ENCODE measurements at regions not wholly inside any gene's neighbourhood (a gene's known extent, or its start where the extent isn't known, plus 50 kb on each side); places are given as distances from the start of the nearest gene placed in this dataset.

DNA sequence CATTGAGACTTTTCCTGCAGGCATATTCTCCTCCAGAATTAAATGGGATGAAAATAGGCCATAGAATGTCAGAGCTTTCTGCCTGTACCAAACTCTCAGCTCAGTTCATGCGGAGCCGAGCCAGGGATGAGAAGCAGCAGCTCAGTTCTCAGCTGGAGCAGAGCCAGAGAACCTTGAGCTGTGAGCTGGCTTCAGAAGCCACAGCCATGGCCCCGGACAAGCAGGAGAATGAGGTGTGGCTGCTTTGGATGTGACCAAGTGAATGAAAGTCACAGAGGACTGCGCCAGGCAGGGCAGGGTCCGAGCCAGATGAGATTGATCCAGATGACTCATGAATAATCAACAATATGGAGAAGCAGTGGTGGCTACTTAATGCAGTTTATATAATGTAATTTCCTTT is 633.8 kb downstream of the NCAM2 start (continued):
- TF ChIP-seq, protein P1, sequence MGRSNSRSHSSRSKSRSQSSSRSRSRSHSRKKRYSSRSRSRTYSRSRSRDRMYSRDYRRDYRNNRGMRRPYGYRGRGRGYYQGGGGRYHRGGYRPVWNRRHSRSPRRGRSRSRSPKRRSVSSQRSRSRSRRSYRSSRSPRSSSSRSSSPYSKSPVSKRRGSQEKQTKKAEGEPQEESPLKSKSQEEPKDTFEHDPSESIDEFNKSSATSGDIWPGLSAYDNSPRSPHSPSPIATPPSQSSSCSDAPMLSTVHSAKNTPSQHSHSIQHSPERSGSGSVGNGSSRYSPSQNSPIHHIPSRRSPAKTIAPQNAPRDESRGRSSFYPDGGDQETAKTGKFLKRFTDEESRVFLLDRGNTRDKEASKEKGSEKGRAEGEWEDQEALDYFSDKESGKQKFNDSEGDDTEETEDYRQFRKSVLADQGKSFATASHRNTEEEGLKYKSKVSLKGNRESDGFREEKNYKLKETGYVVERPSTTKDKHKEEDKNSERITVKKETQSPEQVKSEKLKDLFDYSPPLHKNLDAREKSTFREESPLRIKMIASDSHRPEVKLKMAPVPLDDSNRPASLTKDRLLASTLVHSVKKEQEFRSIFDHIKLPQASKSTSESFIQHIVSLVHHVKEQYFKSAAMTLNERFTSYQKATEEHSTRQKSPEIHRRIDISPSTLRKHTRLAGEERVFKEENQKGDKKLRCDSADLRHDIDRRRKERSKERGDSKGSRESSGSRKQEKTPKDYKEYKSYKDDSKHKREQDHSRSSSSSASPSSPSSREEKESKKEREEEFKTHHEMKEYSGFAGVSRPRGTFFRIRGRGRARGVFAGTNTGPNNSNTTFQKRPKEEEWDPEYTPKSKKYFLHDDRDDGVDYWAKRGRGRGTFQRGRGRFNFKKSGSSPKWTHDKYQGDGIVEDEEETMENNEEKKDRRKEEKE (IDR thresholded peaks at IDR 0.05) = no peak
- TF ChIP-seq IRF3 (IDR thresholded peaks at IDR 0.05) (no peak), NBN (IDR thresholded peaks at IDR 0.05) (no peak), CBX3 (IDR thresholded peaks at IDR 0.05; ENCODE audit: borderline replicate concordance, low read depth) (no peak)
- TF ChIP-seq, protein P2, sequence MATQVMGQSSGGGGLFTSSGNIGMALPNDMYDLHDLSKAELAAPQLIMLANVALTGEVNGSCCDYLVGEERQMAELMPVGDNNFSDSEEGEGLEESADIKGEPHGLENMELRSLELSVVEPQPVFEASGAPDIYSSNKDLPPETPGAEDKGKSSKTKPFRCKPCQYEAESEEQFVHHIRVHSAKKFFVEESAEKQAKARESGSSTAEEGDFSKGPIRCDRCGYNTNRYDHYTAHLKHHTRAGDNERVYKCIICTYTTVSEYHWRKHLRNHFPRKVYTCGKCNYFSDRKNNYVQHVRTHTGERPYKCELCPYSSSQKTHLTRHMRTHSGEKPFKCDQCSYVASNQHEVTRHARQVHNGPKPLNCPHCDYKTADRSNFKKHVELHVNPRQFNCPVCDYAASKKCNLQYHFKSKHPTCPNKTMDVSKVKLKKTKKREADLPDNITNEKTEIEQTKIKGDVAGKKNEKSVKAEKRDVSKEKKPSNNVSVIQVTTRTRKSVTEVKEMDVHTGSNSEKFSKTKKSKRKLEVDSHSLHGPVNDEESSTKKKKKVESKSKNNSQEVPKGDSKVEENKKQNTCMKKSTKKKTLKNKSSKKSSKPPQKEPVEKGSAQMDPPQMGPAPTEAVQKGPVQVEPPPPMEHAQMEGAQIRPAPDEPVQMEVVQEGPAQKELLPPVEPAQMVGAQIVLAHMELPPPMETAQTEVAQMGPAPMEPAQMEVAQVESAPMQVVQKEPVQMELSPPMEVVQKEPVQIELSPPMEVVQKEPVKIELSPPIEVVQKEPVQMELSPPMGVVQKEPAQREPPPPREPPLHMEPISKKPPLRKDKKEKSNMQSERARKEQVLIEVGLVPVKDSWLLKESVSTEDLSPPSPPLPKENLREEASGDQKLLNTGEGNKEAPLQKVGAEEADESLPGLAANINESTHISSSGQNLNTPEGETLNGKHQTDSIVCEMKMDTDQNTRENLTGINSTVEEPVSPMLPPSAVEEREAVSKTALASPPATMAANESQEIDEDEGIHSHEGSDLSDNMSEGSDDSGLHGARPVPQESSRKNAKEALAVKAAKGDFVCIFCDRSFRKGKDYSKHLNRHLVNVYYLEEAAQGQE (IDR thresholded peaks at IDR 0.05; ENCODE audit: low read depth, low read length) = no peak

GRCh38 chr21:21632926-21633325 is 634.7 kb downstream of the NCAM2 start:
- WGBS (ENCODE audit: insufficient coverage, insufficient replicate concordance, low lambda C conversion rate, missing lambda C conversion rate) = 0% methylated on average over 2 of the region's 2 CpGs
- no peaks in the 10 kb centered on the region for H3K79me2 ChIP-seq (ENCODE audit: control insufficient read depth, insufficient read depth, low read length)
- POLR2A ChIA-PET = no interaction called here
- CTCF ChIA-PET = interaction anchor here (0.6 kb wide), 1 partner anchor 9 kb away, joined by 3 read pairs; no protein-coding TSS in a partner anchor
- H3K9ac ChIP-seq (ENCODE audit: control insufficient read depth, insufficient read depth, low read length) = no peak overlapping the region
- no peaks in the 10 kb centered on the region for H3K4me1 ChIP-seq (ENCODE audit: control insufficient read depth, insufficient read depth, low read length)
- H4K20me1 ChIP-seq (ENCODE audit: control insufficient read depth, insufficient read depth) = no peaks in the 10 kb centered on the region
- ATAC-seq (no peak), DNase-seq (ENCODE audit: low read depth, low spot score) (no peak), FAIRE-seq (no peak)
- no peak overlapping the region for H3K4me2 ChIP-seq (ENCODE audit: control insufficient read depth, insufficient read depth)
- RAD21 ChIA-PET (ENCODE audit: unreplicated experiment) = no interaction called here
- intact Hi-C loops (cut with micrococcal nuclease; ENCODE audit: unreplicated experiment) (no loop called here), in situ Hi-C loops (cut with MboI) (no loop called here)
- SMC1A ChIA-PET (ENCODE audit: uncharacterized antibody, unreplicated experiment) = interaction anchor here (1.0 kb wide), 1 partner anchor 11 kb away, joined by 3 read pairs; no protein-coding TSS in a partner anchor
- H3K4me3 ChIP-seq = no peak overlapping the region
- H3K27ac ChIP-seq (ENCODE audit: control insufficient read depth, insufficient read depth) = no peak overlapping the region
- no peaks in the 10 kb centered on the region for H3K36me3 ChIP-seq (ENCODE audit: control insufficient read depth in 2 of 2, insufficient read depth in 2 of 2, low read length in 1 of 2)
- BruUV-seq (replicated peaks) = no TSS peak
- H3K9me3 ChIP-seq (replicated peaks; ENCODE audit: control insufficient read depth, insufficient read depth, low read length) = no peaks in the 10 kb centered on the region
- no peaks in the 10 kb centered on the region for H3K27me3 ChIP-seq (replicated peaks in 1 of 2; ENCODE audit: control insufficient read depth in 2 of 2, insufficient read depth in 2 of 2, low read length in 1 of 2)
- no peak overlapping the region for H2AFZ ChIP-seq (ENCODE audit: control insufficient read depth, low read depth, low read length)
- TF ChIP-seq CHD1 (IDR thresholded peaks at IDR 0.05; ENCODE audit: low read depth, low read length) = no peak
- TF ChIP-seq, protein P3, sequence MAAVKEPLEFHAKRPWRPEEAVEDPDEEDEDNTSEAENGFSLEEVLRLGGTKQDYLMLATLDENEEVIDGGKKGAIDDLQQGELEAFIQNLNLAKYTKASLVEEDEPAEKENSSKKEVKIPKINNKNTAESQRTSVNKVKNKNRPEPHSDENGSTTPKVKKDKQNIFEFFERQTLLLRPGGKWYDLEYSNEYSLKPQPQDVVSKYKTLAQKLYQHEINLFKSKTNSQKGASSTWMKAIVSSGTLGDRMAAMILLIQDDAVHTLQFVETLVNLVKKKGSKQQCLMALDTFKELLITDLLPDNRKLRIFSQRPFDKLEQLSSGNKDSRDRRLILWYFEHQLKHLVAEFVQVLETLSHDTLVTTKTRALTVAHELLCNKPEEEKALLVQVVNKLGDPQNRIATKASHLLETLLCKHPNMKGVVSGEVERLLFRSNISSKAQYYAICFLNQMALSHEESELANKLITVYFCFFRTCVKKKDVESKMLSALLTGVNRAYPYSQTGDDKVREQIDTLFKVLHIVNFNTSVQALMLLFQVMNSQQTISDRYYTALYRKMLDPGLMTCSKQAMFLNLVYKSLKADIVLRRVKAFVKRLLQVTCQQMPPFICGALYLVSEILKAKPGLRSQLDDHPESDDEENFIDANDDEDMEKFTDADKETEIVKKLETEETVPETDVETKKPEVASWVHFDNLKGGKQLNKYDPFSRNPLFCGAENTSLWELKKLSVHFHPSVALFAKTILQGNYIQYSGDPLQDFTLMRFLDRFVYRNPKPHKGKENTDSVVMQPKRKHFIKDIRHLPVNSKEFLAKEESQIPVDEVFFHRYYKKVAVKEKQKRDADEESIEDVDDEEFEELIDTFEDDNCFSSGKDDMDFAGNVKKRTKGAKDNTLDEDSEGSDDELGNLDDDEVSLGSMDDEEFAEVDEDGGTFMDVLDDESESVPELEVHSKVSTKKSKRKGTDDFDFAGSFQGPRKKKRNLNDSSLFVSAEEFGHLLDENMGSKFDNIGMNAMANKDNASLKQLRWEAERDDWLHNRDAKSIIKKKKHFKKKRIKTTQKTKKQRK (IDR thresholded peaks at IDR 0.05; ENCODE audit: low read depth, low read length) = no peak
- TF ChIP-seq, protein P4, sequence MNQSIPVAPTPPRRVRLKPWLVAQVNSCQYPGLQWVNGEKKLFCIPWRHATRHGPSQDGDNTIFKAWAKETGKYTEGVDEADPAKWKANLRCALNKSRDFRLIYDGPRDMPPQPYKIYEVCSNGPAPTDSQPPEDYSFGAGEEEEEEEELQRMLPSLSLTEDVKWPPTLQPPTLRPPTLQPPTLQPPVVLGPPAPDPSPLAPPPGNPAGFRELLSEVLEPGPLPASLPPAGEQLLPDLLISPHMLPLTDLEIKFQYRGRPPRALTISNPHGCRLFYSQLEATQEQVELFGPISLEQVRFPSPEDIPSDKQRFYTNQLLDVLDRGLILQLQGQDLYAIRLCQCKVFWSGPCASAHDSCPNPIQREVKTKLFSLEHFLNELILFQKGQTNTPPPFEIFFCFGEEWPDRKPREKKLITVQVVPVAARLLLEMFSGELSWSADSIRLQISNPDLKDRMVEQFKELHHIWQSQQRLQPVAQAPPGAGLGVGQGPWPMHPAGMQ (IDR thresholded peaks at IDR 0.05; ENCODE audit: borderline replicate concordance) = no peak
- TF ChIP-seq JUND (IDR thresholded peaks at IDR 0.05; ENCODE audit: low read depth, low read length) = no peak
- TF ChIP-seq RELA (IDR thresholded peaks at IDR 0.05; ENCODE audit: borderline replicate concordance, partially characterized antibody) = no peak
- no peak for TF ChIP-seq TCF12 (IDR thresholded peaks at IDR 0.05; ENCODE audit: low read depth, low read length)
